ENCODE measurements at regions not wholly inside any gene's neighbourhood (a gene's known extent, or its start where the extent isn't known, plus 50 kb on each side); places are given as distances from the start of the nearest gene placed in this dataset.

- intact Hi-C loops (cut with DNase I): no loop called here
- Histone ChIP-seq H3K9ac (ENCODE audit: low read length in 3 of 3) (no peak overlapping the region), H3K27ac (ENCODE audit: low read depth in 2 of 2, low read length in 2 of 2) (no peak overlapping the region)
Observed at GRCh38 chr16:48936811-48937210, 326.8 kb upstream of the N4BP1 start.

DNA sequence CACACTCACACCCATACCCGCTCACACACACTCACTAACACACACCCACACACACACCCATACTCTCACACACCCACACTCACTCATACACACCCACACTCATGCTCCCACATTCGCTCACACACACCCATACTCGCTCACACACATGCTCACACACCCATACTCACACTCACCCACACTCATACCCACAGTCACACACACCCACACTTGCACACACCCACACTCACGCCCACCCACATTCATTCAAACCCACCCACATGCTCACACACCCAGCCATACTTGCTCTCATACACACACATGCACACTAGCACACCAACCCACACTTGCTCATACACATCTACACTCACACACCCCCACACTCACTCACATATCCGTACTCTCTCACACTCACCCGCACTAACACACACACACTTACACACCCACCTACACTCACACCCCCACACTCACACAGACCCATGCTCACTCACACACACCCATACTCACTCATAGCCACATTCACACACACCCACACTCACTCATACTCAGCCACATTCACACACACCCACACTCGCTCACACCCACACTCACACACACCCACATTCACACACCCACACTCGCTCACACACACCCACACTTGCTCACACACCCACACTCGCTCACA is 322.4 kb upstream of the N4BP1 start:
- Histone ChIP-seq H3K4me1 (ENCODE audit: control insufficient read depth in 2 of 3, insufficient read depth in 2 of 3, low read depth in 1 of 3, low read length in 3 of 3) (no peaks in the 10 kb centered on the region), H3K4me3 (ENCODE audit: low read length in 3 of 3) (no peak overlapping the region), H3K9ac (ENCODE audit: low read length in 3 of 3) (no peak overlapping the region), H3K27me3 (ENCODE audit: control insufficient read depth, insufficient read depth, low read length) (no peaks in the 10 kb centered on the region), H3K9me3 (ENCODE audit: control insufficient read depth in 2 of 3, insufficient read depth in 1 of 3, low read length in 3 of 3) (peaks cover 0 to 3% (median 0%) of the 10 kb centered on the region in 3 donors), H3K27ac (ENCODE audit: low read depth in 2 of 2, low read length in 2 of 2) (no peak overlapping the region), H3K36me3 (ENCODE audit: control insufficient read depth in 2 of 3, insufficient read depth in 3 of 3, low read length in 3 of 3) (no peaks in the 10 kb centered on the region)
- DNase-seq: no peak
- intact Hi-C loops (cut with DNase I): no loop called here
- no peak for FAIRE-seq
- TF ChIP-seq, protein P1, sequence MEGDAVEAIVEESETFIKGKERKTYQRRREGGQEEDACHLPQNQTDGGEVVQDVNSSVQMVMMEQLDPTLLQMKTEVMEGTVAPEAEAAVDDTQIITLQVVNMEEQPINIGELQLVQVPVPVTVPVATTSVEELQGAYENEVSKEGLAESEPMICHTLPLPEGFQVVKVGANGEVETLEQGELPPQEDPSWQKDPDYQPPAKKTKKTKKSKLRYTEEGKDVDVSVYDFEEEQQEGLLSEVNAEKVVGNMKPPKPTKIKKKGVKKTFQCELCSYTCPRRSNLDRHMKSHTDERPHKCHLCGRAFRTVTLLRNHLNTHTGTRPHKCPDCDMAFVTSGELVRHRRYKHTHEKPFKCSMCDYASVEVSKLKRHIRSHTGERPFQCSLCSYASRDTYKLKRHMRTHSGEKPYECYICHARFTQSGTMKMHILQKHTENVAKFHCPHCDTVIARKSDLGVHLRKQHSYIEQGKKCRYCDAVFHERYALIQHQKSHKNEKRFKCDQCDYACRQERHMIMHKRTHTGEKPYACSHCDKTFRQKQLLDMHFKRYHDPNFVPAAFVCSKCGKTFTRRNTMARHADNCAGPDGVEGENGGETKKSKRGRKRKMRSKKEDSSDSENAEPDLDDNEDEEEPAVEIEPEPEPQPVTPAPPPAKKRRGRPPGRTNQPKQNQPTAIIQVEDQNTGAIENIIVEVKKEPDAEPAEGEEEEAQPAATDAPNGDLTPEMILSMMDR (IDR thresholded peaks at IDR 0.05; ENCODE audit: borderline replicate concordance, extremely low read depth, insufficient read depth): no peak

More at GRCh38 chr16:48936811-48937210, 326.8 kb upstream of the N4BP1 start:
- FAIRE-seq (no peak), DNase-seq (no peak)
- H3K4me1 ChIP-seq (ENCODE audit: control insufficient read depth in 2 of 3, insufficient read depth in 2 of 3, low read depth in 1 of 3, low read length in 3 of 3): no peaks in the 10 kb centered on the region
- no peak overlapping the region for H3K4me3 ChIP-seq (ENCODE audit: low read length in 3 of 3)
- H3K36me3 ChIP-seq (ENCODE audit: control insufficient read depth in 2 of 3, insufficient read depth in 3 of 3, low read length in 3 of 3): no peaks in the 10 kb centered on the region
- peaks cover 0 to 3% (median 0%) of the 10 kb centered on the region in 3 donors for H3K9me3 ChIP-seq (ENCODE audit: control insufficient read depth in 2 of 3, insufficient read depth in 1 of 3, low read length in 3 of 3)
- TF ChIP-seq, protein P1 (IDR thresholded peaks at IDR 0.05; ENCODE audit: borderline replicate concordance, extremely low read depth, insufficient read depth): no peak
- H3K27me3 ChIP-seq (ENCODE audit: control insufficient read depth, insufficient read depth, low read length): no peaks in the 10 kb centered on the region

DNA sequence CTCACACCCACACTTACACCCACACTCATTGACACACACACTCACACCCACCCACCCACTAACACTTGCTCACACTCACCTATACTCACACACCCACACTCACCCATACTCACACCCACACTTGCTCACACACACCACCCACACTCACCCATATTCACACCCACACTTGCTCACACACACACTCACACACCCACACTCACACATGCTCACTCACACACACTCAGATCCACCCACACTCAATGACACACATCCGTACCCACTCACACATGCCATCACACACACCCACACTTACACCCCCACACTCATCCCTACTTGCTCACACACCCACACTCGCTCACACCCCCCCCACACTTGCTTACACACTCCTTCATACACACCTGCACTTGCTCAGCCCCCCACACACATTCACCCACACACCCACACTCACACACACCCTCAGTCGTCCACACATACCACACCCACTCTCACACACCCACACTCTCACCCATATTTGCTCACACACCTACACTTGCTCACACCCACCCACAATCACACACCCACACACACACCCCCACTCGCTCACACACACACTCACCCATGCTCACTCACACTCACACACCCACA is 321.1 kb upstream of the N4BP1 start:
- no peak overlapping the region for H3K9ac ChIP-seq (ENCODE audit: low read length in 3 of 3)
- no peak for FAIRE-seq
- TF ChIP-seq, protein P1 (IDR thresholded peaks at IDR 0.05; ENCODE audit: borderline replicate concordance, extremely low read depth, insufficient read depth): no peak

More for the DNA sequence above, 321.1 kb upstream of the N4BP1 start:
- no peaks in the 10 kb centered on the region for H3K27me3 ChIP-seq (ENCODE audit: control insufficient read depth, insufficient read depth, low read length)
- DNase-seq: no peak
- no peak overlapping the region for H3K4me3 ChIP-seq (ENCODE audit: low read length in 3 of 3)
- H3K9me3 ChIP-seq (ENCODE audit: control insufficient read depth in 2 of 3, insufficient read depth in 1 of 3, low read length in 3 of 3): peaks cover 0 to 3% (median 0%) of the 10 kb centered on the region in 3 donors
- H3K4me1 ChIP-seq (ENCODE audit: control insufficient read depth in 2 of 3, insufficient read depth in 2 of 3, low read depth in 1 of 3, low read length in 3 of 3): no peaks in the 10 kb centered on the region
- no peaks in the 10 kb centered on the region for H3K36me3 ChIP-seq (ENCODE audit: control insufficient read depth in 2 of 3, insufficient read depth in 3 of 3, low read length in 3 of 3)
- no peak overlapping the region for H3K27ac ChIP-seq (ENCODE audit: low read depth in 2 of 2, low read length in 2 of 2)
- intact Hi-C loops (cut with DNase I): no loop called here
